SK-N-SH (cell line): ENCODE measurements at regions not wholly inside any gene's neighbourhood (a gene's known extent, or its start where the extent isn't known, plus 50 kb on each side); places are given as distances from the start of the nearest gene placed in this dataset.

ENCODE experiments used
- CHD2 ChIP-seq: fragments of 150-350 bp; IDR thresholded peaks from 2 replicates; pipeline ENCODE4 v1.6.1; 2018; ENCODE audit warnings: low read length; ENCODE audit not compliant: partially characterized antibody
- CTCF ChIP-seq: fragments of 200-600 bp; sonication (generic); IDR thresholded peaks from 2 replicates; pipeline ENCODE4 v1.6.1; 2017; ENCODE audit warnings: antibody characterized with exemption, mild to moderate bottlenecking, moderate library complexity
- MXI1 ChIP-seq: IDR thresholded peaks from 2 replicates; pipeline ENCODE4 v1.6.1; 2012; ENCODE audit warnings: mild to moderate bottlenecking, low read depth, low read length, improper control_type of control experiment
- POLR2AphosphoS5 ChIP-seq: IDR thresholded peaks from 2 replicates; pipeline ENCODE4 v1.6.1; 2012; ENCODE audit warnings: low read depth, low read length
- REST ChIP-seq: IDR thresholded peaks from 2 replicates; pipeline ENCODE4 v1.6.1; 2012; ENCODE audit warnings: mild to moderate bottlenecking, low read depth, low read length, moderate library complexity
- RFX5 ChIP-seq: IDR thresholded peaks from 2 replicates; pipeline ENCODE4 v1.6.1; 2012; ENCODE audit warnings: mild to moderate bottlenecking, improper control_type of control experiment, low read length
- SMC3 ChIP-seq: IDR thresholded peaks from 2 replicates; pipeline ENCODE4 v1.6.1; 2012; ENCODE audit warnings: low read depth, low read length, improper control_type of control experiment
- TAF1 ChIP-seq: IDR thresholded peaks from 2 replicates; pipeline ENCODE4 v1.6.1; 2012; ENCODE audit warnings: low read depth, mild to moderate bottlenecking, low read length, moderate library complexity, borderline replicate concordance
- TCF12 ChIP-seq: IDR thresholded peaks from 2 replicates; pipeline ENCODE4 v1.4.0; 2012
- YY1 ChIP-seq: IDR thresholded peaks from 2 replicates; pipeline ENCODE4 v1.4.0; 2012; ENCODE audit warnings: low read depth, mild to moderate bottlenecking

- no peak for TF ChIP-seq CTCF
- TF ChIP-seq TAF1: no peak
- TF ChIP-seq POLR2AphosphoS5: no peak
- no peak for TF ChIP-seq TCF12
- TF ChIP-seq YY1: no peak
- TF ChIP-seq RFX5: no peak
- TF ChIP-seq REST: no peak
- TF ChIP-seq SMC3: no peak
- TF ChIP-seq CHD2: no peak
- TF ChIP-seq MXI1: no peak
Observed at GRCh38 chr4:60657041-60657440, 543.1 kb upstream of the ADGRL3 start.
